GM12878 (cell line): ENCODE measurements at regions not wholly inside any gene's neighbourhood (a gene's known extent, or its start where the extent isn't known, plus 50 kb on each side); places are given as distances from the start of the nearest gene placed in this dataset.

Source experiments
- ATAC-seq: fragments of 200-7000 bp; cut with Tn5 transposase; 3 replicates; pipeline ENCODE4 v1.9.1; 2020; ENCODE audit warnings: mild to moderate bottlenecking, moderate library complexity
- BruUV-seq: library from RNA; stranded (reverse); fragments of 400-500 nt; replicated peaks from 2 replicates; lab custom pipeline; 2021; lab: Mats Ljungman, UMichigan
- CTCF ChIA-PET: fragments of 300-600 bp; sonication (Branson Sonifier 250); formaldehyde crosslinking; extraction: SDS; loops from one replicate; lab custom pipeline; 2021; ENCODE audit warnings: inconsistent platforms; lab: Yijun Ruan, JAX
- POLR2A ChIA-PET: fragments of 350-600 bp; formaldehyde crosslinking; extraction: SDS; loops from one replicate; lab custom pipeline; 2021; ENCODE audit warnings: inconsistent platforms; lab: Charles Lee
- RAD21 ChIA-PET: fragments of 300-600 bp; sonication (Branson Sonifier 250); formaldehyde crosslinking; loops from one replicate; lab custom pipeline; 2023; ENCODE audit warnings: antibody characterized with exemption; ENCODE audit not compliant: unreplicated experiment; lab: Charles Lee
- SMC1A ChIA-PET: fragments of 300-600 bp; sonication (Branson Sonifier 250); formaldehyde crosslinking; loops from one replicate; lab custom pipeline; 2023; ENCODE audit not compliant: unreplicated experiment, uncharacterized antibody; lab: Charles Lee
- DNase-seq: peaks from one replicate; pipeline ENCODE4 v3.0.0-alpha.2; 2011; ENCODE audit warnings: low read depth, low spot score
- FAIRE-seq: peaks from 3 replicates; lab custom pipeline; 2011; peaks lifted over from hg19 to GRCh38; lab: Jason Lieb, UNC
- H2AFZ ChIP-seq: 2 replicates; pipeline ENCODE4 v1.6.0; 2011; ENCODE audit warnings: low read depth, low read length, control low read depth; ENCODE audit not compliant: control insufficient read depth
- H3K27ac ChIP-seq: 2 replicates; pipeline ENCODE4 v1.5.1; 2011; ENCODE audit warnings: control low read depth; ENCODE audit not compliant: control insufficient read depth, insufficient read depth
- H3K27me3 ChIP-seq, 2 experiments: replicated peaks in 1 of 2; 2 replicates each; pipeline versions ENCODE4 v1.6.0 to v1.6.1; 2011; ENCODE audit warnings: low read length in 1 of 2; ENCODE audit not compliant: control insufficient read depth in 2 of 2, insufficient read depth in 2 of 2
- H3K36me3 ChIP-seq, 2 experiments: 2 replicates each; pipeline ENCODE4 v1.5.1; 2011; ENCODE audit warnings: low read length in 1 of 2; ENCODE audit not compliant: control insufficient read depth in 2 of 2, insufficient read depth in 2 of 2
- H3K4me1 ChIP-seq: 2 replicates; pipeline ENCODE4 v1.6.1; 2011; ENCODE audit warnings: mild to moderate bottlenecking, low read length, moderate library complexity, mixed read lengths; ENCODE audit not compliant: control insufficient read depth, insufficient read depth
- H3K4me2 ChIP-seq: 2 replicates; pipeline ENCODE4 v1.6.0; 2011; ENCODE audit warnings: control low read depth; ENCODE audit not compliant: control insufficient read depth, insufficient read depth
- H3K4me3 ChIP-seq: fragments of 200-600 bp; sonication (generic); 2 replicates; pipeline ENCODE4 v1.5.1; 2016
- H3K79me2 ChIP-seq: 2 replicates; pipeline ENCODE4 v1.6.0; 2011; ENCODE audit warnings: low read length; ENCODE audit not compliant: control insufficient read depth, insufficient read depth
- H3K9ac ChIP-seq: 2 replicates; pipeline ENCODE4 v1.8.0; 2011; ENCODE audit warnings: low read length, control low read depth, mixed read lengths; ENCODE audit not compliant: control insufficient read depth, insufficient read depth
- H3K9me3 ChIP-seq: replicated peaks from 3 replicates; pipeline ENCODE4 v1.5.1; 2011; ENCODE audit warnings: mild to moderate bottlenecking, low read length; ENCODE audit not compliant: control insufficient read depth, insufficient read depth
- H4K20me1 ChIP-seq: 2 replicates; pipeline ENCODE4 v1.6.0; 2011; ENCODE audit not compliant: control insufficient read depth, insufficient read depth
- CBFB ChIP-seq: IDR thresholded peaks from 2 replicates; pipeline ENCODE4 v1.6.1; 2016; ENCODE audit warnings: antibody characterized with exemption, low read depth
- CHD2 ChIP-seq: IDR thresholded peaks from 2 replicates; pipeline ENCODE4 v1.6.1; 2011; ENCODE audit warnings: low read depth, low read length, improper control_type of control experiment, borderline replicate concordance
- CTCF ChIP-seq, 3 experiments: IDR thresholded peaks in 2 of 3; conservative IDR thresholded peaks in 1 of 3; 2 replicates each; pipeline ENCODE4 v1.5.1; 2011; ENCODE audit warnings: low read depth in 3 of 3, low read length in 3 of 3, mild to moderate bottlenecking in 3 of 3, control low read depth in 2 of 3, moderate library complexity in 2 of 3, inconsistent platforms in 1 of 3, mixed read lengths in 1 of 3; ENCODE audit not compliant: control insufficient read depth in 2 of 3, insufficient read depth in 1 of 3; ENCODE audit errors: extremely low read depth in 1 of 3
- MAX ChIP-seq: IDR thresholded peaks from 2 replicates; pipeline ENCODE4 v1.6.1; 2012; ENCODE audit warnings: low read depth, low read length, improper control_type of control experiment
- MLLT1 ChIP-seq: fragments of 450-650 bp; IDR thresholded peaks from 2 replicates; pipeline ENCODE4 v1.6.1; 2016; ENCODE audit warnings: mild to moderate bottlenecking
- NR2F1 ChIP-seq: fragments of 450-650 bp; conservative IDR thresholded peaks from 2 replicates; pipeline ENCODE4 v1.6.1; 2017; ENCODE audit warnings: mild to moderate bottlenecking
- SIX5 ChIP-seq: IDR thresholded peaks from 2 replicates; pipeline ENCODE4 v1.6.1; 2011; ENCODE audit warnings: mild to moderate bottlenecking, low read depth, low read length, moderate library complexity; ENCODE audit not compliant: severe bottlenecking
- ZNF592 ChIP-seq: fragments of 450-650 bp; IDR thresholded peaks from 2 replicates; pipeline ENCODE4 v1.6.1; 2017; ENCODE audit warnings: mild to moderate bottlenecking, moderate library complexity
- WGBS: methylation state at CpG from one replicate; pipeline ENCODE4 v1.1.6; 2016; ENCODE audit warnings: low lambda C conversion rate; ENCODE audit not compliant: insufficient replicate concordance, insufficient coverage; ENCODE audit errors: missing lambda C conversion rate; 5-methylcytosine and 5-hydroxymethylcytosine counted together
- in situ Hi-C: fragments of 300-500 bp; cut with MboI; formaldehyde crosslinking; loops from 9 replicates; pipeline ENCODE4 v1.14.3; 2018; ENCODE audit warnings: mixed read lengths
- intact Hi-C: fragments of 100-400 bp; cut with micrococcal nuclease; formaldehyde crosslinking; loops from one replicate; pipeline ENCODE4 v1.14.2; 2022; ENCODE audit not compliant: unreplicated experiment

GRCh38 chr5:148725675-148726074, 71.3 kb upstream of the HTR4 start:
- H4K20me1 ChIP-seq = no peaks in the 10 kb centered on the region
- H3K9ac ChIP-seq = no peak overlapping the region
- SMC1A ChIA-PET = interaction anchor here (1.7 kb wide), 1 partner anchor 9 kb away, joined by 4 read pairs; no protein-coding TSS in a partner anchor
- H3K4me2 ChIP-seq = no peak overlapping the region
- 50% methylated on average over 6 of the region's 6 CpGs for WGBS
- in situ Hi-C loops = loop anchor here (5.0 kb wide), 2 partner anchors 278 to 548 kb away; no protein-coding TSS in a partner anchor
- no peak overlapping the region for H3K27ac ChIP-seq
- RAD21 ChIA-PET = interaction anchor here (1.2 kb wide), 1 partner anchor 16 kb away, joined by 5 read pairs; no protein-coding TSS in a partner anchor
- H3K36me3 ChIP-seq = no peaks in the 10 kb centered on the region
- TF ChIP-seq CHD2 = no peak
- no peak for TF ChIP-seq MLLT1
- TF ChIP-seq SIX5 = no peak
- TF ChIP-seq, all 136 proteins: peak for 0
- no peaks in the 10 kb centered on the region for H3K4me1 ChIP-seq
- POLR2A ChIA-PET = no interaction called here
- intact Hi-C loops = no loop called here
- H3K79me2 ChIP-seq = no peaks in the 10 kb centered on the region
- H2AFZ ChIP-seq = no peak overlapping the region
- ATAC-seq (no peak), FAIRE-seq (no peak), DNase-seq (no peak)
- BruUV-seq = no TSS peak
- CTCF ChIA-PET = interaction anchor here (1.3 to 10.0 kb wide), 4 partner anchors 9 to 545 kb away, joined by 4 to 152 read pairs (median 7); no protein-coding TSS in a partner anchor
- H3K9me3 ChIP-seq = no peaks in the 10 kb centered on the region
- no peak overlapping the region for H3K4me3 ChIP-seq
- no peaks in the 10 kb centered on the region for H3K27me3 ChIP-seq

GRCh38 chr5:148729182-148729581, 74.9 kb upstream of the HTR4 start:
- Histone ChIP-seq H3K9ac (no peak overlapping the region), H3K4me1 (peaks cover 3% of the 10 kb centered on the region; the same call in 1 of the 2 replicates), H3K9me3 (no peaks in the 10 kb centered on the region), H2AFZ (no peak overlapping the region), H3K36me3 (no peaks in the 10 kb centered on the region), H3K4me2 (no peak overlapping the region), H3K4me3 (no peak overlapping the region), H4K20me1 (no peaks in the 10 kb centered on the region), H3K27ac (no peak overlapping the region), H3K27me3 (no peaks in the 10 kb centered on the region), H3K79me2 (no peaks in the 10 kb centered on the region)
- ChIA-PET POLR2A (no interaction called here), RAD21 (interaction anchor here (9.0 kb wide), 1 partner anchor 307 kb away, joined by 91 read pairs; no protein-coding TSS in a partner anchor), CTCF (interaction anchor here (0.9 to 17.0 kb wide), 8 partner anchors 8 to 385 kb away, joined by 3 to 523 read pairs (median 92); no protein-coding TSS in a partner anchor), SMC1A (interaction anchor here (0.7 to 7.1 kb wide), 3 partner anchors 12 to 282 kb away, joined by 3 to 80 read pairs (median 4); no protein-coding TSS in a partner anchor)
- in situ Hi-C loops (loop anchor here (5.0 kb wide), 2 partner anchors 282 to 552 kb away; no protein-coding TSS in a partner anchor), intact Hi-C loops (no loop called here)
- FAIRE-seq (no peak), ATAC-seq (no peak), DNase-seq (no peak)
- no TSS peak for BruUV-seq
- TF ChIP-seq CBFB (no peak), ZNF592 (no peak), CTCF (IDR thresholded peaks at IDR 0.05 in 2 of 3, conservative IDR thresholded peaks at IDR 0.05 in 1 of 3; ENCODE audit: control insufficient read depth in 2 of 3, extremely low read depth in 1 of 3, insufficient read depth in 1 of 3, low read depth in 3 of 3, low read length in 3 of 3) (no peak), NR2F1 (no peak), MAX (no peak)
